Activated CD4-positive, alpha-beta T cell treated with anti-CD3 and anti-CD28 coated beads, Interleukin-2, amount 50 U/mL, for 16 hours (primary cell): ENCODE measurements at regions not wholly inside any gene's neighbourhood (a gene's known extent, or its start where the extent isn't known, plus 50 kb on each side); places are given as distances from the start of the nearest gene placed in this dataset.

Experiments
- DNase-seq: peaks from one replicate; pipeline ENCODE4 v3.0.0-alpha.2; 2020

GRCh38 chr5:50964746-50965653 lies 298.6 kb downstream of the PARP8 start:
- DNase-seq: no peak

GRCh38 chr5:50965654-50966375 lies 299.4 kb downstream of the PARP8 start:
- DNase-seq: no peak

- DNase-seq: no peak
Measured at GRCh38 chr5:50967009-50967562, 300.6 kb downstream of the PARP8 start.

- no peak for DNase-seq
Measured at GRCh38 chr5:50967563-50968355, 301.3 kb downstream of the PARP8 start.

GRCh38 chr5:50968356-50969149 lies 302.1 kb downstream of the PARP8 start:
- DNase-seq: no peak

- DNase-seq: no peak
Measured at GRCh38 chr5:50969151-50970031, 303.0 kb downstream of the PARP8 start.

GRCh38 chr5:50975840-50976239 lies 309.4 kb downstream of the PARP8 start:
- DNase-seq: no peak

- no peak for DNase-seq
Measured at GRCh38 chr5:50978924-50979323, 312.5 kb downstream of the PARP8 start.

- DNase-seq: no peak
Measured at GRCh38 chr5:50984640-50985039, 318.2 kb downstream of the PARP8 start.

- DNase-seq: no peak
Measured at GRCh38 chr5:50990296-50990924, 324.0 kb downstream of the PARP8 start.

- DNase-seq: no peak
Measured at GRCh38 chr5:50995285-50995942, 329.0 kb downstream of the PARP8 start.

- DNase-seq: no peak
Measured at GRCh38 chr5:51001227-51001923, 334.9 kb downstream of the PARP8 start.

GRCh38 chr5:51002368-51002767 lies 335.9 kb downstream of the PARP8 start:
- DNase-seq: no peak

GRCh38 chr5:51013036-51013435 lies 346.6 kb downstream of the PARP8 start:
- no peak for DNase-seq

GRCh38 chr5:51018423-51018822 lies 352.0 kb downstream of the PARP8 start:
- no peak for DNase-seq

- DNase-seq: no peak
Measured at GRCh38 chr5:51024263-51024662, 357.8 kb downstream of the PARP8 start.

- DNase-seq: no peak
Measured at GRCh38 chr5:51027271-51027670, 356.0 kb upstream of the ISL1 start.

- DNase-seq: no peak
Measured at GRCh38 chr5:51028394-51028793, 354.9 kb upstream of the ISL1 start.

GRCh38 chr5:51033215-51033614 lies 350.0 kb upstream of the ISL1 start:
- DNase-seq: no peak
